Endothelial cell of umbilical vein (primary cell): ENCODE measurements at regions not wholly inside any gene's neighbourhood (a gene's known extent, or its start where the extent isn't known, plus 50 kb on each side); places are given as distances from the start of the nearest gene placed in this dataset.

Experiments
- BruUV-seq: library from RNA; stranded (reverse); fragments of 400-500 nt; replicated peaks from 2 replicates; lab custom pipeline; 2021; lab: Mats Ljungman, UMichigan
- CTCF ChIA-PET: fragments of 300-600, 350-600 bp; sonication (Branson Sonifier 250); formaldehyde crosslinking; loops from one replicate; lab custom pipeline; 2021; ENCODE audit warnings: antibody characterized with exemption, inconsistent platforms; lab: Charles Lee
- POLR2A ChIA-PET: fragments of 300-600, 350-600 bp; sonication (Branson Sonifier 250); formaldehyde crosslinking; loops from one replicate; lab custom pipeline; 2021; ENCODE audit warnings: antibody characterized with exemption, inconsistent platforms; lab: Charles Lee
- DNase-seq: peaks from one replicate; pipeline ENCODE4 v3.0.0-alpha.2; 2011; ENCODE audit warnings: low read depth, low spot score
- FAIRE-seq: peaks from 2 replicates; lab custom pipeline; 2011; peaks lifted over from hg19 to GRCh38; lab: Jason Lieb, UNC
- H2AFZ ChIP-seq: 2 replicates; pipeline ENCODE4 v1.6.0; 2012; ENCODE audit warnings: low read depth, low read length, control low read depth, inconsistent platforms
- H3K27ac ChIP-seq: 2 replicates; pipeline ENCODE4 v1.5.1; 2011; ENCODE audit warnings: low read depth, mild to moderate bottlenecking, control low read depth, low read length, moderate library complexity; ENCODE audit not compliant: insufficient read depth
- H3K27me3 ChIP-seq, 2 experiments: 2 replicates each; pipeline versions ENCODE4 v1.6.0 to v1.6.1; 2011; ENCODE audit warnings: low read length in 2 of 2, mixed read lengths in 1 of 2; ENCODE audit not compliant: control insufficient read depth in 2 of 2, insufficient read depth in 2 of 2
- H3K36me3 ChIP-seq, 2 experiments: 2 replicates in 1 of 2; 3 replicates in 1 of 2; pipeline ENCODE4 v1.5.1; 2011; ENCODE audit warnings: low read length in 2 of 2, mild to moderate bottlenecking in 1 of 2, moderate library complexity in 1 of 2; ENCODE audit not compliant: control insufficient read depth in 2 of 2, insufficient read depth in 2 of 2; ENCODE audit errors: extremely low read depth in 1 of 2
- H3K4me1 ChIP-seq: 3 replicates; pipeline ENCODE4 v1.5.1; 2011; ENCODE audit warnings: mild to moderate bottlenecking, low read length; ENCODE audit not compliant: control insufficient read depth, insufficient read depth; ENCODE audit errors: extremely low read depth
- H3K4me2 ChIP-seq: 2 replicates; pipeline ENCODE4 v1.6.1; 2011; ENCODE audit warnings: low read length, control low read depth, mixed read lengths; ENCODE audit not compliant: insufficient read depth
- H3K4me3 ChIP-seq, 3 experiments: fragments of 200-600 bp in 1 of 3; sonication (generic), shearing (Covaris generic) in 1 of 3; replicated peaks in 1 of 3; 2 replicates each; pipeline ENCODE4 v1.5.1; 2011 to 2016; ENCODE audit warnings: control low read depth in 3 of 3, low read length in 3 of 3, mild to moderate bottlenecking in 2 of 3, inconsistent platforms in 1 of 3, low read depth in 1 of 3, moderate library complexity in 1 of 3; ENCODE audit not compliant: insufficient read depth in 1 of 3
- H3K79me2 ChIP-seq: 2 replicates; pipeline ENCODE4 v1.6.0; 2012; ENCODE audit warnings: low read length, inconsistent platforms; ENCODE audit not compliant: control insufficient read depth, insufficient read depth
- H3K9ac ChIP-seq: replicated peaks from 2 replicates; pipeline ENCODE3; 2011; ENCODE audit warnings: low read length, control low read depth; ENCODE audit not compliant: insufficient read depth; ENCODE audit errors: extremely low read depth
- H3K9me1 ChIP-seq: replicated peaks from 3 replicates; pipeline ENCODE4 v1.6.0; 2011; ENCODE audit warnings: mild to moderate bottlenecking, low read length; ENCODE audit not compliant: control insufficient read depth, insufficient read depth; ENCODE audit errors: extremely low read depth
- H3K9me3 ChIP-seq: replicated peaks from 2 replicates; pipeline ENCODE4 v1.5.1; 2012; ENCODE audit warnings: low read length, inconsistent platforms; ENCODE audit not compliant: control insufficient read depth, insufficient read depth
- H4K20me1 ChIP-seq: replicated peaks from 2 replicates; pipeline ENCODE3; 2011; ENCODE audit warnings: mild to moderate bottlenecking, low read length; ENCODE audit not compliant: control insufficient read depth, insufficient read depth; ENCODE audit errors: extremely low read depth
- EZH2 ChIP-seq: IDR thresholded peaks from 2 replicates; pipeline ENCODE4 v1.6.1; 2012; ENCODE audit warnings: borderline replicate concordance, low read depth, mild to moderate bottlenecking, moderate library complexity, low read length, inconsistent platforms; ENCODE audit not compliant: severe bottlenecking
- FOS ChIP-seq: IDR thresholded peaks from 2 replicates; pipeline ENCODE4 v1.6.1; 2011; ENCODE audit warnings: mild to moderate bottlenecking, low read length, moderate library complexity, borderline replicate concordance; ENCODE audit not compliant: insufficient read depth
- GATA2 ChIP-seq: IDR thresholded peaks from 2 replicates; pipeline ENCODE4 v1.7.0; 2011; ENCODE audit warnings: low read depth, mild to moderate bottlenecking, moderate library complexity, mixed read lengths, low read length; ENCODE audit not compliant: insufficient read length, insufficient read depth
- JUN ChIP-seq: IDR thresholded peaks from 2 replicates; pipeline ENCODE4 v1.6.1; 2011; ENCODE audit warnings: borderline replicate concordance, low read depth; ENCODE audit not compliant: insufficient read length, insufficient read depth
- MYC ChIP-seq: IDR thresholded peaks from one replicate; pipeline ENCODE4 v1.6.1; 2011; ENCODE audit warnings: mild to moderate bottlenecking, low read depth, low read length
- POLR2A ChIP-seq: IDR thresholded peaks from 2 replicates; pipeline ENCODE4 v1.6.1; 2012; ENCODE audit warnings: low read depth, mild to moderate bottlenecking, control low read depth, low read length
- POLR2AphosphoS5 ChIP-seq: IDR thresholded peaks from 2 replicates; pipeline ENCODE4 v1.6.1; 2012; ENCODE audit warnings: low read depth, mild to moderate bottlenecking, control low read depth, low read length, moderate library complexity; ENCODE audit not compliant: insufficient read depth
- dilution Hi-C: fragments of 300-500 bp; cut with MboI; formaldehyde crosslinking; loops from one replicate; pipeline ENCODE4 v1.15.0; 2019; ENCODE audit warnings: low sequenced_read_pairs; ENCODE audit not compliant: extremely low pct_ligation_motif_present
- intact Hi-C: fragments of 100-400 bp; cut with micrococcal nuclease; formaldehyde crosslinking; loops from one replicate; pipeline ENCODE4 v1.10.0; 2022
- TF ChIP-seq, protein P1 (sequence below): IDR thresholded peaks from 2 replicates; pipeline ENCODE4 v1.6.1; 2011; ENCODE audit not compliant: insufficient read depth, insufficient read length
- TF ChIP-seq, protein P2 (sequence below), 2 donors: IDR thresholded peaks; 1 replicate in 1 of 2; 2 replicates in 1 of 2; pipeline ENCODE4 v1.5.1; 2011; ENCODE audit warnings: low read length in 2 of 2, mild to moderate bottlenecking in 2 of 2, moderate library complexity in 2 of 2, control low read depth in 1 of 2, inconsistent platforms in 1 of 2, low read depth in 1 of 2; ENCODE audit not compliant: insufficient read depth in 1 of 2; ENCODE audit errors: extremely low read depth in 1 of 2

DNA sequence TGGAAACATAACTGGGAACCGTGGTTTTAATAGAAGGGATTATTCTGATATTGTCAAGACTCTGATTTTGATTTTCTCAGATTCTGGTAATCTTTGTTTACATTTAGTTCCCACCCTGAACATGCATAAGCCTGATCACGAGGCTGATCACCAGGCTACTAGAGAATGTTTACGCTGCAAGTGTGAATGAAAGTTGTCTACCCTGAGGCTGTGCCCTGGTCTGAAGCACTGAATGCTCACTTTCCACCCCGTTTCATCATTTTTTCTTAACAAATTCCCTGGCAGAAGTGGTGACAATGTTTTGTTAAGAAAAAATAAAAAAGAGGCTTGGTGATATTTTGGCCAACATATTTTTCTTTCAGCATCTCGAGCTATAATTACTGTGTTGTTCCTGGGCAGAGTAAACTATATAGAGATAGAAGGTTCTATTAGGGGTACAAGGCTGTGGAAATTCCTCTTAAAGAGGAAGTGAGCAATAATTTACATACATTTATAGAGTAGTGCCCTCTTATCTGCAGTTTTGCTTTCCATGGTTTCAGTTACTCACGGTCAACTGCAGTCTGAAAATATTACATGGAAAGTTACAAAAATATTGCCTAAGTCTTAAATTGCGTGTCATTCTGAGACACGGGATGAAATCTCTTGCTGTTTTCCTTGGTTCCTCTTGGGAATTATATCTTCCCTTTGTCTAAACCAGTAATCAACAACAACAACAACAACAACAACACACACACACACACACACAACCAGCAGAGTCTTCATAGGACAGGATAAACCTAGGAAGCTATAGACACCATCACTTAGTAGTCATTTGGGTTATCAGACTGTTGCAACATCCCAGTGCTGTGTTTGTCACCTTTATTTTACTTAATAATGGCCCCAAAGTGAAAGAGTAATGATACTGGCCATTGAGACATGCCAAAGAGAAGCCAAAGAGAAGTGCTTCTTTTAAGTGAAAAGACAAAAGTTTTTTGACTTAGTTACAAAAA, 566.6 kb upstream of the CITED2 start:
- Histone ChIP-seq H3K27ac (peak overlapping the region; percentile 51), H3K27me3 (no peaks in the 10 kb centered on the region), H3K79me2 (no peaks in the 10 kb centered on the region), H3K36me3 (no peaks in the 10 kb centered on the region), H2AFZ (peak overlapping the region; percentile 92), H3K9ac (peak overlapping the region; percentile 15), H3K9me3 (no peaks in the 10 kb centered on the region), H3K4me1 (peaks cover 24% of the 10 kb centered on the region), H3K9me1 (no peaks in the 10 kb centered on the region), H3K4me2 (peak overlapping the region; percentile 85), H3K4me3 (no peak overlapping the region), H4K20me1 (no peaks in the 10 kb centered on the region)
- FAIRE-seq (peak; percentile 37), DNase-seq (peak; percentile 76)
- ChIA-PET POLR2A (no interaction called here), CTCF (no interaction called here)
- BruUV-seq, result no TSS peak
- dilution Hi-C loops, result no loop called here
- TF ChIP-seq GATA2, result no peak
- no peak for TF ChIP-seq POLR2A
- no peak for TF ChIP-seq EZH2
- no peak for TF ChIP-seq JUN
- no peak for TF ChIP-seq FOS
- no peak for TF ChIP-seq MYC
- TF ChIP-seq POLR2AphosphoS5, result no peak
- TF ChIP-seq, protein P1, sequence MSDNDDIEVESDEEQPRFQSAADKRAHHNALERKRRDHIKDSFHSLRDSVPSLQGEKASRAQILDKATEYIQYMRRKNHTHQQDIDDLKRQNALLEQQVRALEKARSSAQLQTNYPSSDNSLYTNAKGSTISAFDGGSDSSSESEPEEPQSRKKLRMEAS, result no peak
- TF ChIP-seq, protein P2, sequence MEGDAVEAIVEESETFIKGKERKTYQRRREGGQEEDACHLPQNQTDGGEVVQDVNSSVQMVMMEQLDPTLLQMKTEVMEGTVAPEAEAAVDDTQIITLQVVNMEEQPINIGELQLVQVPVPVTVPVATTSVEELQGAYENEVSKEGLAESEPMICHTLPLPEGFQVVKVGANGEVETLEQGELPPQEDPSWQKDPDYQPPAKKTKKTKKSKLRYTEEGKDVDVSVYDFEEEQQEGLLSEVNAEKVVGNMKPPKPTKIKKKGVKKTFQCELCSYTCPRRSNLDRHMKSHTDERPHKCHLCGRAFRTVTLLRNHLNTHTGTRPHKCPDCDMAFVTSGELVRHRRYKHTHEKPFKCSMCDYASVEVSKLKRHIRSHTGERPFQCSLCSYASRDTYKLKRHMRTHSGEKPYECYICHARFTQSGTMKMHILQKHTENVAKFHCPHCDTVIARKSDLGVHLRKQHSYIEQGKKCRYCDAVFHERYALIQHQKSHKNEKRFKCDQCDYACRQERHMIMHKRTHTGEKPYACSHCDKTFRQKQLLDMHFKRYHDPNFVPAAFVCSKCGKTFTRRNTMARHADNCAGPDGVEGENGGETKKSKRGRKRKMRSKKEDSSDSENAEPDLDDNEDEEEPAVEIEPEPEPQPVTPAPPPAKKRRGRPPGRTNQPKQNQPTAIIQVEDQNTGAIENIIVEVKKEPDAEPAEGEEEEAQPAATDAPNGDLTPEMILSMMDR (IDR thresholded peaks at IDR 0.05; ENCODE audit: extremely low read depth in 1 of 2, insufficient read depth in 1 of 2, low read depth in 1 of 2, low read length in 2 of 2), result no peak
- intact Hi-C loops, result no loop called here
